H9 (cell line): ENCODE measurements at regions not wholly inside any gene's neighbourhood (a gene's known extent, or its start where the extent isn't known, plus 50 kb on each side); places are given as distances from the start of the nearest gene placed in this dataset.

Experiments used
- DNase-seq: peaks from one replicate; pipeline ENCODE4 v3.0.0-alpha.2; 2017
- H2AFZ ChIP-seq: one replicate; pipeline ENCODE4 v1.6.1; 2013; ENCODE audit warnings: mild to moderate bottlenecking, low read length, control low read depth, moderate library complexity
- H2AK5ac ChIP-seq: 2 replicates; pipeline ENCODE4 v1.6.1; 2013; ENCODE audit warnings: low read length, control low read depth, mixed read lengths; ENCODE audit not compliant: insufficient read length
- H2BK120ac ChIP-seq: one replicate; pipeline ENCODE4 v1.6.1; 2013; ENCODE audit warnings: low read depth, mild to moderate bottlenecking, low read length, control low read depth, inconsistent platforms; ENCODE audit not compliant: poor library complexity, severe bottlenecking
- H2BK12ac ChIP-seq: 2 replicates; pipeline ENCODE4 v1.6.1; 2013; ENCODE audit warnings: low read length, control low read depth, mixed read lengths, low read depth; ENCODE audit not compliant: insufficient read length
- H2BK15ac ChIP-seq: 2 replicates; pipeline ENCODE4 v1.6.1; 2013; ENCODE audit warnings: low read depth, low read length, control low read depth
- H2BK20ac ChIP-seq: one replicate; pipeline ENCODE4 v1.6.1; 2013; ENCODE audit warnings: low read depth, mild to moderate bottlenecking, low read length, control low read depth, inconsistent platforms; ENCODE audit not compliant: poor library complexity, severe bottlenecking
- H2BK5ac ChIP-seq: 2 replicates; pipeline ENCODE4 v1.6.1; 2013; ENCODE audit warnings: low read length, control low read depth, mixed read lengths; ENCODE audit not compliant: insufficient read length
- H3K14ac ChIP-seq: 2 replicates; pipeline ENCODE4 v1.6.1; 2013; ENCODE audit warnings: low read length, control low read depth; ENCODE audit not compliant: insufficient read depth
- H3K18ac ChIP-seq: 2 replicates; pipeline ENCODE4 v1.6.1; 2013; ENCODE audit warnings: low read depth, mild to moderate bottlenecking, mixed read lengths, low read length, control low read depth; ENCODE audit not compliant: insufficient read length
- H3K23ac ChIP-seq: 2 replicates; pipeline ENCODE4 v1.6.1; 2013; ENCODE audit warnings: low read length, control low read depth, mixed read lengths, low read depth; ENCODE audit not compliant: insufficient read length
- H3K23me2 ChIP-seq: 2 replicates; pipeline ENCODE4 v1.6.1; 2013; ENCODE audit warnings: low read depth, mild to moderate bottlenecking, mixed read lengths, low read length, control low read depth; ENCODE audit not compliant: insufficient read length, poor library complexity, severe bottlenecking
- H3K27ac ChIP-seq: 2 replicates; pipeline ENCODE4 v1.5.1; 2013; ENCODE audit warnings: low read length, control low read depth, mixed read lengths, low read depth; ENCODE audit not compliant: insufficient read length
- H3K27me3 ChIP-seq: 2 replicates; pipeline ENCODE4 v1.6.1; 2013; ENCODE audit warnings: low read length, control low read depth, inconsistent platforms; ENCODE audit not compliant: insufficient read depth
- H3K4ac ChIP-seq: 2 replicates; pipeline ENCODE4 v1.6.1; 2013; ENCODE audit warnings: low read depth, mild to moderate bottlenecking, control low read depth, inconsistent platforms, low read length, moderate library complexity
- H3K4me1 ChIP-seq: 2 replicates; pipeline ENCODE4 v1.6.1; 2013; ENCODE audit warnings: low read length, control low read depth, inconsistent platforms; ENCODE audit not compliant: insufficient read depth
- H3K4me2 ChIP-seq: 2 replicates; pipeline ENCODE4 v1.6.1; 2013; ENCODE audit warnings: low read length, control low read depth, mixed read lengths; ENCODE audit not compliant: insufficient read length, insufficient read depth
- H3K56ac ChIP-seq: 2 replicates; pipeline ENCODE4 v1.6.1; 2013; ENCODE audit warnings: low read depth, mild to moderate bottlenecking, mixed read lengths, low read length, control low read depth; ENCODE audit not compliant: insufficient read length
- H3K79me1 ChIP-seq: 2 replicates; pipeline ENCODE4 v1.6.1; 2013; ENCODE audit warnings: low read depth, mild to moderate bottlenecking, moderate library complexity, low read length, control low read depth, inconsistent platforms; ENCODE audit not compliant: insufficient read depth, poor library complexity, severe bottlenecking
- H3K79me2 ChIP-seq: 2 replicates; pipeline ENCODE4 v1.6.1; 2013; ENCODE audit warnings: low read length, control low read depth, inconsistent platforms; ENCODE audit not compliant: insufficient read depth
- H3K9ac ChIP-seq: 2 replicates; pipeline ENCODE4 v1.6.1; 2013; ENCODE audit warnings: low read length, control low read depth, mixed read lengths; ENCODE audit not compliant: insufficient read length; ENCODE audit errors: extremely low read depth
- H3K9me3 ChIP-seq: one replicate; pipeline ENCODE4 v1.6.1; 2013; ENCODE audit warnings: low read depth, low read length, inconsistent platforms; ENCODE audit not compliant: control insufficient read depth
- H3T11ph ChIP-seq: one replicate; pipeline ENCODE4 v1.6.1; 2013; ENCODE audit warnings: mild to moderate bottlenecking, low read length, control low read depth, inconsistent platforms
- H4K20me1 ChIP-seq: one replicate; pipeline ENCODE4 v1.6.1; 2013; ENCODE audit not compliant: control insufficient read depth, insufficient read length, insufficient read depth
- H4K5ac ChIP-seq: 2 replicates; pipeline ENCODE4 v1.6.1; 2013; ENCODE audit warnings: low read depth, mild to moderate bottlenecking, mixed read lengths, low read length, control low read depth; ENCODE audit not compliant: insufficient read length
- H4K8ac ChIP-seq: replicated peaks from 2 replicates; pipeline ENCODE4 v1.6.1; 2013; ENCODE audit warnings: low read length, control low read depth, mixed read lengths, low read depth; ENCODE audit not compliant: insufficient read length
- H4K91ac ChIP-seq: 2 replicates; pipeline ENCODE4 v1.6.1; 2013; ENCODE audit warnings: low read depth, mild to moderate bottlenecking, moderate library complexity, mixed read lengths, low read length, control low read depth; ENCODE audit not compliant: insufficient read length
- H3K27ac Mint-ChIP-seq, 3 experiments: 2 replicates in 2 of 3; 3 replicates in 1 of 3; pipeline ENCODE4 v1.8.0; 2020 to 2021; ENCODE audit warnings: mixed read lengths in 3 of 3, mild to moderate bottlenecking in 1 of 3, moderate library complexity in 1 of 3
- H3K27me3 Mint-ChIP-seq: 2 replicates; pipeline ENCODE4 v1.8.0; 2021; ENCODE audit warnings: low read depth, mild to moderate bottlenecking, moderate library complexity, mixed read lengths
- H3K36me3 Mint-ChIP-seq, 3 experiments: 2 replicates in 2 of 3; 3 replicates in 1 of 3; pipeline ENCODE4 v1.8.0; 2020 to 2021; ENCODE audit warnings: low read depth in 3 of 3, mixed read lengths in 3 of 3; ENCODE audit not compliant: insufficient read depth in 1 of 3
- H3K4me1 Mint-ChIP-seq, 2 experiments: 2 replicates each; pipeline ENCODE4 v1.8.0; 2020; ENCODE audit warnings: mixed read lengths in 2 of 2
- H3K4me3 Mint-ChIP-seq, 2 experiments: 2 replicates in 1 of 2; 3 replicates in 1 of 2; pipeline ENCODE4 v1.8.0; 2020 to 2021; ENCODE audit warnings: mild to moderate bottlenecking in 2 of 2, mixed read lengths in 2 of 2, moderate library complexity in 1 of 2
- H3K9me3 Mint-ChIP-seq, 2 experiments: 2 replicates in 1 of 2; 3 replicates in 1 of 2; pipeline ENCODE4 v1.8.0; 2020; ENCODE audit warnings: mild to moderate bottlenecking in 2 of 2, mixed read lengths in 2 of 2, moderate library complexity in 1 of 2
- WGBS: extraction: QIAGEN DNeasy Blood & Tissue Kit; methylation state at CpG from one replicate; pipeline ENCODE4 v1.1.7; 2013; ENCODE audit warnings: missing lambda C conversion rate, low lambda C conversion rate, mixed read lengths; ENCODE audit not compliant: insufficient read length; ENCODE audit errors: extremely low coverage; 5-methylcytosine and 5-hydroxymethylcytosine counted together
- TF ChIP-seq, protein P1 (sequence below): fragments of 200-600 bp; sonication (generic); conservative IDR thresholded peaks from 3 replicates; pipeline ENCODE4 v1.8.0; 2021; ENCODE audit warnings: antibody characterized with exemption, mild to moderate bottlenecking

DNA sequence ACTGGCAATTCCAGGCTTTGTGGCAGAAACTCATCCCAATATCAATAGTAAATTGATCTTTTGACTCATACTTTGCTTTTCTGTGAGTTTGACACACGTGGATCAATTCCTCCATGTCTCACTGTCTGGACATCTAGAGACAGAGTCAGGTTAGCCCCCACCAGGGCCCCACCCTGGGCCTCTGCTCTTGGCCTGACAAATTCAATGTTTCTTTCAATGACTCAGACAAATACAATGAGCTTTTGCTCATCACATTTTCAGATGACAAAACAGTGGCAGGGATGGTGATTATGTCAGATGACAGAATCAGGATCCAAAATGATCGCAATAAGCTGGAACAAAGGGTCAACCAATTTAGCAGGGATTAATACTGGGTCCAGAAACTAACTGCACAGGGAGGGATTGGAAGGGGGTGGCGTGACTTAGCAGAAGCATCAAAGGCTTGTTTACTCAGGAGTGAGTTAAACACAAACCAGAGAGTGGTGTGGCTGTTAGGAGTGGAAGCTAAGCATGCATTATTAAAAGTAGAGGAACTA is 90.5 kb upstream of the ASIC2 start:
- H2BK5ac ChIP-seq, result no peak overlapping the region
- no peak overlapping the region for H3K4me2 ChIP-seq
- H4K5ac ChIP-seq, result no peak overlapping the region
- no peaks in the 10 kb centered on the region for H4K20me1 ChIP-seq
- no peak overlapping the region for H2BK20ac ChIP-seq
- Mint-ChIP-seq H3K9me3 (no peaks in the 10 kb centered on the region), H3K4me3 (no peak overlapping the region), H3K27me3 (peaks cover 8% of the 10 kb centered on the region), H3K27ac (no peak overlapping the region), H3K36me3 (no peaks in the 10 kb centered on the region; a peak in 1 of 7 replicates), H3K4me1 (peaks cover 14 to 20% of the 10 kb centered on the region in 2 experiments)
- H3K4ac ChIP-seq, result no peak overlapping the region
- H3K14ac ChIP-seq, result no peak overlapping the region
- no peak overlapping the region for H3K56ac ChIP-seq
- H3K4me1 ChIP-seq, result peaks cover 6% of the 10 kb centered on the region; the same call in 1 of the 2 replicates
- H2BK12ac ChIP-seq, result no peak overlapping the region
- H3K79me1 ChIP-seq, result no peaks in the 10 kb centered on the region
- TF ChIP-seq, protein P1, sequence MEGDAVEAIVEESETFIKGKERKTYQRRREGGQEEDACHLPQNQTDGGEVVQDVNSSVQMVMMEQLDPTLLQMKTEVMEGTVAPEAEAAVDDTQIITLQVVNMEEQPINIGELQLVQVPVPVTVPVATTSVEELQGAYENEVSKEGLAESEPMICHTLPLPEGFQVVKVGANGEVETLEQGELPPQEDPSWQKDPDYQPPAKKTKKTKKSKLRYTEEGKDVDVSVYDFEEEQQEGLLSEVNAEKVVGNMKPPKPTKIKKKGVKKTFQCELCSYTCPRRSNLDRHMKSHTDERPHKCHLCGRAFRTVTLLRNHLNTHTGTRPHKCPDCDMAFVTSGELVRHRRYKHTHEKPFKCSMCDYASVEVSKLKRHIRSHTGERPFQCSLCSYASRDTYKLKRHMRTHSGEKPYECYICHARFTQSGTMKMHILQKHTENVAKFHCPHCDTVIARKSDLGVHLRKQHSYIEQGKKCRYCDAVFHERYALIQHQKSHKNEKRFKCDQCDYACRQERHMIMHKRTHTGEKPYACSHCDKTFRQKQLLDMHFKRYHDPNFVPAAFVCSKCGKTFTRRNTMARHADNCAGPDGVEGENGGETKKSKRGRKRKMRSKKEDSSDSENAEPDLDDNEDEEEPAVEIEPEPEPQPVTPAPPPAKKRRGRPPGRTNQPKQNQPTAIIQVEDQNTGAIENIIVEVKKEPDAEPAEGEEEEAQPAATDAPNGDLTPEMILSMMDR, result no peak
- H3K9ac ChIP-seq, result no peak overlapping the region
- H3K27me3 ChIP-seq, result no peaks in the 10 kb centered on the region; the same call in 1 of the 2 replicates
- H2AK5ac ChIP-seq, result no peak overlapping the region
- H4K8ac ChIP-seq, result no peak overlapping the region
- no CpG with 5 or more reads among the region's 3 CpGs for WGBS
- H2AFZ ChIP-seq, result no peak overlapping the region
- no peak overlapping the region for H3K27ac ChIP-seq
- no peak overlapping the region for H2BK15ac ChIP-seq
- H3K23me2 ChIP-seq, result no peaks in the 10 kb centered on the region
- no peaks in the 10 kb centered on the region for H3K79me2 ChIP-seq
- H3T11ph ChIP-seq, result no peak overlapping the region
- DNase-seq, result no peak
- no peak overlapping the region for H4K91ac ChIP-seq
- no peak overlapping the region for H2BK120ac ChIP-seq
- H3K23ac ChIP-seq, result no peak overlapping the region
- H3K9me3 ChIP-seq, result no peaks in the 10 kb centered on the region
- no peak overlapping the region for H3K18ac ChIP-seq
